Caco-2 (cell line): ENCODE measurements at regions not wholly inside any gene's neighbourhood (a gene's known extent, or its start where the extent isn't known, plus 50 kb on each side); places are given as distances from the start of the nearest gene placed in this dataset.

ENCODE experiments used
- BruUV-seq: library from RNA; stranded (reverse); fragments of 400-500 nt; replicated peaks from 2 replicates; lab custom pipeline; 2021; lab: Mats Ljungman, UMichigan
- CTCF ChIA-PET: fragments of 300-600 bp; sonication (Branson Sonifier 250); formaldehyde crosslinking; loops from one replicate; lab custom pipeline; 2022; ENCODE audit warnings: antibody characterized with exemption; lab: Charles Lee
- POLR2A ChIA-PET: fragments of 300-600 bp; sonication (Branson Sonifier 250); formaldehyde crosslinking; loops from one replicate; lab custom pipeline; 2022; ENCODE audit warnings: antibody characterized with exemption; lab: Charles Lee
- DNase-seq, 2 experiments: peaks; one replicate each; pipeline versions ENCODE4 v3.0.0 to v3.0.0-alpha.2; 2020 to 2022
- H3K27me3 ChIP-seq: replicated peaks from 2 replicates; pipeline ENCODE4 v1.6.0; 2011; ENCODE audit warnings: low read length; ENCODE audit not compliant: control insufficient read depth, insufficient read depth
- H3K36me3 ChIP-seq: 2 replicates; pipeline ENCODE4 v1.5.1; 2011; ENCODE audit warnings: low read length; ENCODE audit not compliant: control insufficient read depth, insufficient read depth
- H3K4me1 ChIP-seq: fragments of 250-450 bp; sonication (Bioruptor Pico); 2 replicates; pipeline ENCODE4 v1.5.1; 2020; ENCODE audit warnings: mild to moderate bottlenecking
- H3K4me3 ChIP-seq: 2 replicates; pipeline ENCODE4 v1.5.1; 2011; ENCODE audit warnings: low read depth, mild to moderate bottlenecking, control low read depth, low read length
- H3K9me3 ChIP-seq: fragments of 250-450 bp; sonication (Bioruptor Pico); 2 replicates; pipeline ENCODE4 v1.5.1; 2020; ENCODE audit warnings: mild to moderate bottlenecking, moderate library complexity
- H3K27ac Mint-ChIP-seq: one replicate; pipeline ENCODE4 v1.8.0; 2022; ENCODE audit warnings: mixed read lengths; ENCODE audit not compliant: unreplicated experiment
- H3K27me3 Mint-ChIP-seq: one replicate; pipeline ENCODE4 v1.8.0; 2022; ENCODE audit warnings: mixed read lengths; ENCODE audit not compliant: insufficient read depth, unreplicated experiment
- H3K36me3 Mint-ChIP-seq: one replicate; pipeline ENCODE4 v1.8.0; 2022; ENCODE audit warnings: mild to moderate bottlenecking, mixed read lengths; ENCODE audit not compliant: insufficient read depth, unreplicated experiment
- H3K4me1 Mint-ChIP-seq: one replicate; pipeline ENCODE4 v1.8.0; 2022; ENCODE audit warnings: low read depth, mixed read lengths; ENCODE audit not compliant: unreplicated experiment
- H3K4me3 Mint-ChIP-seq: one replicate; pipeline ENCODE4 v1.8.0; 2022; ENCODE audit warnings: mild to moderate bottlenecking, moderate library complexity, mixed read lengths; ENCODE audit not compliant: unreplicated experiment
- H3K9me3 Mint-ChIP-seq: one replicate; pipeline ENCODE4 v1.8.0; 2022; ENCODE audit warnings: mixed read lengths; ENCODE audit not compliant: unreplicated experiment
- CTCF ChIP-seq, 2 experiments: fragments of 200-600 bp in 1 of 2; IDR thresholded peaks; 1 replicate in 1 of 2; 2 replicates in 1 of 2; pipeline versions ENCODE4 v1.5.1 to v1.8.0; 2011 to 2022; ENCODE audit warnings: antibody characterized with exemption in 1 of 2, control low read depth in 1 of 2, inconsistent platforms in 1 of 2, low read depth in 1 of 2, low read length in 1 of 2, mild to moderate bottlenecking in 1 of 2, moderate library complexity in 1 of 2; ENCODE audit not compliant: insufficient read depth in 1 of 2, severe bottlenecking in 1 of 2, unreplicated experiment in 1 of 2
- intact Hi-C: fragments of 100-400 bp; cut with micrococcal nuclease; formaldehyde crosslinking; loops from one replicate; pipeline ENCODE4 v1.10.0; 2022; ENCODE audit not compliant: unreplicated experiment

- H3K9me3 ChIP-seq, result no peaks in the 10 kb centered on the region
- Mint-ChIP-seq H3K9me3 (no peaks in the 10 kb centered on the region), H3K27ac (no peak overlapping the region), H3K27me3 (peaks cover 3% of the 10 kb centered on the region), H3K4me3 (no peak overlapping the region), H3K4me1 (peaks cover 9% of the 10 kb centered on the region), H3K36me3 (no peaks in the 10 kb centered on the region)
- H3K36me3 ChIP-seq, result no peaks in the 10 kb centered on the region
- intact Hi-C loops, result no loop called here
- no peaks in the 10 kb centered on the region for H3K27me3 ChIP-seq
- CTCF ChIA-PET, result interaction anchor here (0.6 kb wide), 1 partner anchor 9 kb away, joined by 3 read pairs; no protein-coding TSS in a partner anchor
- TF ChIP-seq CTCF (IDR thresholded peaks at IDR 0.05; ENCODE audit: insufficient read depth in 1 of 2, low read depth in 1 of 2, low read length in 1 of 2, severe bottlenecking in 1 of 2, unreplicated experiment in 1 of 2), result no peak
- POLR2A ChIA-PET, result interaction anchor here (0.7 kb wide), 1 partner anchor 1852 kb away, joined by 8 read pairs; no protein-coding TSS in a partner anchor
- 0 out of 2 replicates have a peak, but pooled peaks cover 4% of the 10 kb centered on the region for H3K4me1 ChIP-seq
- H3K4me3 ChIP-seq, result no peak overlapping the region
- BruUV-seq, result no TSS peak
- DNase-seq, result no peak
Observed at GRCh38 chr10:3333426-3333825, 160.8 kb upstream of the PITRM1 start.

GRCh38 chr10:3331690-3332230 is 159.2 kb upstream of the PITRM1 start:
- no peak overlapping the region for H3K4me3 ChIP-seq
- no peaks in the 10 kb centered on the region for H3K36me3 ChIP-seq
- peaks cover 9% of the 10 kb centered on the region for H3K4me1 Mint-ChIP-seq
- 0 out of 2 replicates have a peak, but pooled peaks cover 2% of the 10 kb centered on the region for H3K4me1 ChIP-seq
- no peak overlapping the region for H3K27ac Mint-ChIP-seq
- intact Hi-C loops, result no loop called here
- no peaks in the 10 kb centered on the region for H3K27me3 ChIP-seq
- no peaks in the 10 kb centered on the region for H3K9me3 Mint-ChIP-seq
- H3K9me3 ChIP-seq, result no peaks in the 10 kb centered on the region
- peaks cover 3% of the 10 kb centered on the region for H3K27me3 Mint-ChIP-seq
- no peak for TF ChIP-seq CTCF (IDR thresholded peaks at IDR 0.05; ENCODE audit: insufficient read depth in 1 of 2, low read depth in 1 of 2, low read length in 1 of 2, severe bottlenecking in 1 of 2, unreplicated experiment in 1 of 2)
- CTCF ChIA-PET, result no interaction called here
- no peak for DNase-seq
- H3K36me3 Mint-ChIP-seq, result no peaks in the 10 kb centered on the region
- H3K4me3 Mint-ChIP-seq, result no peak overlapping the region
- POLR2A ChIA-PET, result no interaction called here
- BruUV-seq, result no TSS peak

GRCh38 chr10:3331187-3331586 is 158.6 kb upstream of the PITRM1 start:
- BruUV-seq, result no TSS peak
- Mint-ChIP-seq H3K36me3 (no peaks in the 10 kb centered on the region), H3K27ac (no peak overlapping the region), H3K4me3 (no peak overlapping the region), H3K4me1 (peaks cover 9% of the 10 kb centered on the region), H3K9me3 (no peaks in the 10 kb centered on the region), H3K27me3 (peaks cover 3% of the 10 kb centered on the region)
- intact Hi-C loops, result no loop called here
- TF ChIP-seq CTCF (IDR thresholded peaks at IDR 0.05; ENCODE audit: insufficient read depth in 1 of 2, low read depth in 1 of 2, low read length in 1 of 2, severe bottlenecking in 1 of 2, unreplicated experiment in 1 of 2), result no peak
- Histone ChIP-seq H3K9me3 (no peaks in the 10 kb centered on the region), H3K4me1 (no peaks in the 10 kb centered on the region), H3K36me3 (no peaks in the 10 kb centered on the region), H3K27me3 (no peaks in the 10 kb centered on the region), H3K4me3 (no peak overlapping the region)
- ChIA-PET POLR2A (no interaction called here), CTCF (no interaction called here)
- no peak for DNase-seq
